ENCODE measurements at regions not wholly inside any gene's neighbourhood (a gene's known extent, or its start where the extent isn't known, plus 50 kb on each side); places are given as distances from the start of the nearest gene placed in this dataset.

- TF ChIP-seq, protein P1, sequence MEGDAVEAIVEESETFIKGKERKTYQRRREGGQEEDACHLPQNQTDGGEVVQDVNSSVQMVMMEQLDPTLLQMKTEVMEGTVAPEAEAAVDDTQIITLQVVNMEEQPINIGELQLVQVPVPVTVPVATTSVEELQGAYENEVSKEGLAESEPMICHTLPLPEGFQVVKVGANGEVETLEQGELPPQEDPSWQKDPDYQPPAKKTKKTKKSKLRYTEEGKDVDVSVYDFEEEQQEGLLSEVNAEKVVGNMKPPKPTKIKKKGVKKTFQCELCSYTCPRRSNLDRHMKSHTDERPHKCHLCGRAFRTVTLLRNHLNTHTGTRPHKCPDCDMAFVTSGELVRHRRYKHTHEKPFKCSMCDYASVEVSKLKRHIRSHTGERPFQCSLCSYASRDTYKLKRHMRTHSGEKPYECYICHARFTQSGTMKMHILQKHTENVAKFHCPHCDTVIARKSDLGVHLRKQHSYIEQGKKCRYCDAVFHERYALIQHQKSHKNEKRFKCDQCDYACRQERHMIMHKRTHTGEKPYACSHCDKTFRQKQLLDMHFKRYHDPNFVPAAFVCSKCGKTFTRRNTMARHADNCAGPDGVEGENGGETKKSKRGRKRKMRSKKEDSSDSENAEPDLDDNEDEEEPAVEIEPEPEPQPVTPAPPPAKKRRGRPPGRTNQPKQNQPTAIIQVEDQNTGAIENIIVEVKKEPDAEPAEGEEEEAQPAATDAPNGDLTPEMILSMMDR (IDR thresholded peaks at IDR 0.05; ENCODE audit: low read length): no peak
- TF ChIP-seq EZH2 (IDR thresholded peaks at IDR 0.05; ENCODE audit: borderline replicate concordance, low read length): no peak
Measured at GRCh38 chr13:97880311-97880675, 73.2 kb upstream of the IPO5 start.

All from OCI-LY1 (cell line).